ENCODE measurements at regions not wholly inside any gene's neighbourhood (a gene's known extent, or its start where the extent isn't known, plus 50 kb on each side); places are given as distances from the start of the nearest gene placed in this dataset.

DNA sequence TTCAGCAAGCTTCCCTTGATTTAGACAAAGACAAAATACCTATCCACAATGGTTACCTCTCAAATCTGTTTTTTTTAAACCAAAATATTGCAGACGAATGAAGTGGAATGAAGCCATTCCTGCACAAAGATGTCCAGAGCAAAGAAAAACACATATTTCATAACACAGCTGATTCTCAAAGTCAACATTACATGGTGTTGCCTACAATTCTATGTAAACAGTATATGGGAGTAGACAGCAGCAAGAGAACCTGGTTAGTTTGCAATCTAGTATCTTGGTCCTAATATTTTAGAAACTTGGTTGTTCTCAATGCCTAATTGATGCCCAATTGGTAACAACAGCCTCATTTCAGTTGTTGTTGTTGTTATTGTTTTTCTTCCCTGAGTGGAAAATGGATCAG, 1240.9 kb upstream of the CHAC2 start:
- H3K27me3 Mint-ChIP-seq (ENCODE audit: insufficient read depth) = no peaks in the 10 kb centered on the region
- no peak overlapping the region for H3K27ac Mint-ChIP-seq
- no peak overlapping the region for H3K4me3 Mint-ChIP-seq
- H3K36me3 Mint-ChIP-seq (ENCODE audit: low read depth) = no peaks in the 10 kb centered on the region
- Histone ChIP-seq H3K9ac (ENCODE audit: extremely low read depth, low read length, poor library complexity, severe bottlenecking) (no peak overlapping the region), H3K9me3 (ENCODE audit: control insufficient read depth, low read length) (no peaks in the 10 kb centered on the region), H3K4me3 (ENCODE audit: low read length) (no peak overlapping the region), H3K4me1 (ENCODE audit: control insufficient read depth, insufficient read depth, low read length) (no peaks in the 10 kb centered on the region), H3K36me3 (ENCODE audit: control insufficient read depth, insufficient read depth, low read length) (no peaks in the 10 kb centered on the region), H3K27ac (ENCODE audit: low read depth, low read length) (no peak overlapping the region), H3K27me3 (ENCODE audit: control insufficient read depth, insufficient read depth, low read length, poor library complexity, severe bottlenecking) (no peaks in the 10 kb centered on the region)
- no peak for TF ChIP-seq CTCF (conservative IDR thresholded peaks at IDR 0.05)
- peaks cover 3% of the 10 kb centered on the region for H3K9me3 Mint-ChIP-seq
- DNase-seq = no peak
- 100% methylated on average over 1 of the region's 1 CpG; no CpG with 5 or more reads in 1 of the 2 experiments for WGBS, 2 experiments (ENCODE audit: insufficient coverage in 1 of 2, insufficient read length in 1 of 2)
- no peaks in the 10 kb centered on the region for H3K4me1 Mint-ChIP-seq

- DNase-seq = no peak
- Histone ChIP-seq H3K36me3 (ENCODE audit: control insufficient read depth, insufficient read depth, low read length) (no peaks in the 10 kb centered on the region), H3K27ac (ENCODE audit: low read depth, low read length) (no peak overlapping the region), H3K4me1 (ENCODE audit: control insufficient read depth, insufficient read depth, low read length) (no peaks in the 10 kb centered on the region), H3K9me3 (ENCODE audit: control insufficient read depth, low read length) (no peaks in the 10 kb centered on the region), H3K4me3 (ENCODE audit: low read length) (no peak overlapping the region), H3K9ac (ENCODE audit: extremely low read depth, low read length, poor library complexity, severe bottlenecking) (no peak overlapping the region), H3K27me3 (ENCODE audit: control insufficient read depth, insufficient read depth, low read length, poor library complexity, severe bottlenecking) (no peaks in the 10 kb centered on the region)
- Mint-ChIP-seq H3K4me3 (no peak overlapping the region), H3K4me1 (no peaks in the 10 kb centered on the region), H3K27me3 (ENCODE audit: insufficient read depth) (no peaks in the 10 kb centered on the region), H3K9me3 (peaks cover 3% of the 10 kb centered on the region), H3K36me3 (ENCODE audit: low read depth) (no peaks in the 10 kb centered on the region), H3K27ac (no peak overlapping the region)
- no peak for TF ChIP-seq CTCF (conservative IDR thresholded peaks at IDR 0.05)
- WGBS, 2 experiments (ENCODE audit: insufficient coverage in 1 of 2, insufficient read length in 1 of 2) = 83 to 97% methylated on average over 1 of the region's 1 CpG
These were observed 1247.0 kb upstream of the CHAC2 start for GRCh38 chr2:52520644-52521043.

DNA sequence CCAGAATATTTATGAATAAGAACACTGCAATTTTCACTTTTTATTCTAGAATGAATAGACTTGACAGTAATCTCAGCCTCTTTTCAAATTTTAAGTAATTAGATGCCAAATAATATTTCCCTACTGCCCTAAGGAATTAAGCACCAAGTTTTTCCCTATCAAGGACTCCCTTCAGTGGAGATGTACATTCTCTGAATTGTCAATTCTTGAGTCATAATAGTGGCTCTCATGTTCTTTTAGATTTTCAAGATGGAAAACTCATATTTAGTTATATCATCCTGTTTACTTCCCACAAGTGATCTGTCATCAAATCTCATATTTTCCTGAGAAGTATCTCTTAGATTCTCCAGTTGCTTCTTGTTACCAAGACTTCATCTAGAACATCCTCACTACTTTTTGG, 1248.9 kb upstream of the CHAC2 start:
- no peaks in the 10 kb centered on the region for H3K27me3 Mint-ChIP-seq (ENCODE audit: insufficient read depth)
- TF ChIP-seq CTCF (conservative IDR thresholded peaks at IDR 0.05) = no peak
- no peaks in the 10 kb centered on the region for H3K9me3 Mint-ChIP-seq
- Histone ChIP-seq H3K27me3 (ENCODE audit: control insufficient read depth, insufficient read depth, low read length, poor library complexity, severe bottlenecking) (no peaks in the 10 kb centered on the region), H3K4me1 (ENCODE audit: control insufficient read depth, insufficient read depth, low read length) (no peaks in the 10 kb centered on the region), H3K9ac (ENCODE audit: extremely low read depth, low read length, poor library complexity, severe bottlenecking) (no peak overlapping the region), H3K9me3 (ENCODE audit: control insufficient read depth, low read length) (no peaks in the 10 kb centered on the region), H3K4me3 (ENCODE audit: low read length) (no peak overlapping the region), H3K27ac (ENCODE audit: low read depth, low read length) (no peak overlapping the region), H3K36me3 (ENCODE audit: control insufficient read depth, insufficient read depth, low read length) (no peaks in the 10 kb centered on the region)
- no peak overlapping the region for H3K27ac Mint-ChIP-seq
- no peak overlapping the region for H3K4me3 Mint-ChIP-seq
- no peaks in the 10 kb centered on the region for H3K36me3 Mint-ChIP-seq (ENCODE audit: low read depth)
- DNase-seq = no peak
- H3K4me1 Mint-ChIP-seq = no peaks in the 10 kb centered on the region
